HG03354 (cell line): ENCODE measurements at regions not wholly inside any gene's neighbourhood (a gene's known extent, or its start where the extent isn't known, plus 50 kb on each side); places are given as distances from the start of the nearest gene placed in this dataset.
A peak's percentile ranks its signal among the peaks of the same experiment; 100 is the strongest.

Experiments used
- ATAC-seq: cut with Tn5 transposase; IDR thresholded peaks from one replicate; pipeline ENCODE4 v1.9.1; 2021; ENCODE audit warnings: mild to moderate bottlenecking; ENCODE audit not compliant: unreplicated experiment, poor library complexity, severe bottlenecking

GRCh38 chr6:22913612-22914011, 344.2 kb downstream of the HDGFL1 start:
- ATAC-seq: no peak

GRCh38 chr6:22917344-22917743, 348.0 kb downstream of the HDGFL1 start:
- no peak for ATAC-seq

- ATAC-seq: no peak
These were observed 352.5 kb downstream of the HDGFL1 start for GRCh38 chr6:22921828-22922227.

GRCh38 chr6:22925304-22925835, 356.0 kb downstream of the HDGFL1 start:
- no peak for ATAC-seq

GRCh38 chr6:22925920-22926789, 356.8 kb downstream of the HDGFL1 start:
- no peak for ATAC-seq

- ATAC-seq: no peak
These were observed 357.5 kb downstream of the HDGFL1 start for GRCh38 chr6:22926790-22927354.

GRCh38 chr6:22928775-22929174, 359.4 kb downstream of the HDGFL1 start:
- ATAC-seq: no peak

GRCh38 chr6:22929311-22929985, 360.1 kb downstream of the HDGFL1 start:
- no peak for ATAC-seq

- no peak for ATAC-seq
These were observed 371.4 kb downstream of the HDGFL1 start for GRCh38 chr6:22940581-22941290.

GRCh38 chr6:22942403-22942802, 373.0 kb downstream of the HDGFL1 start:
- no peak for ATAC-seq

GRCh38 chr6:22943327-22943726, 374.0 kb downstream of the HDGFL1 start:
- no peak for ATAC-seq

GRCh38 chr6:22949967-22950366, 380.6 kb downstream of the HDGFL1 start:
- ATAC-seq: no peak

- no peak for ATAC-seq
These were observed 382.7 kb downstream of the HDGFL1 start for GRCh38 chr6:22952097-22952496.

GRCh38 chr6:22954749-22955385, 385.5 kb downstream of the HDGFL1 start:
- ATAC-seq: peak; percentile 76

GRCh38 chr6:22956029-22956681, 386.8 kb downstream of the HDGFL1 start:
- ATAC-seq: no peak

GRCh38 chr6:22958677-22959076, 389.3 kb downstream of the HDGFL1 start:
- no peak for ATAC-seq

GRCh38 chr6:22959571-22959970, 390.2 kb downstream of the HDGFL1 start:
- ATAC-seq: no peak

- no peak for ATAC-seq
These were observed 395.0 kb downstream of the HDGFL1 start for GRCh38 chr6:22964334-22964733.

GRCh38 chr6:22965889-22966288, 396.5 kb downstream of the HDGFL1 start:
- no peak for ATAC-seq
